Endothelial cell of umbilical vein (primary cell): ENCODE measurements at regions not wholly inside any gene's neighbourhood (a gene's known extent, or its start where the extent isn't known, plus 50 kb on each side); places are given as distances from the start of the nearest gene placed in this dataset.

ENCODE experiments used
- BruUV-seq: library from RNA; stranded (reverse); fragments of 400-500 nt; replicated peaks from 2 replicates; lab custom pipeline; 2021; lab: Mats Ljungman, UMichigan
- CTCF ChIA-PET: fragments of 300-600, 350-600 bp; sonication (Branson Sonifier 250); formaldehyde crosslinking; loops from one replicate; lab custom pipeline; 2021; ENCODE audit warnings: antibody characterized with exemption, inconsistent platforms; lab: Charles Lee
- POLR2A ChIA-PET: fragments of 300-600, 350-600 bp; sonication (Branson Sonifier 250); formaldehyde crosslinking; loops from one replicate; lab custom pipeline; 2021; ENCODE audit warnings: antibody characterized with exemption, inconsistent platforms; lab: Charles Lee
- DNase-seq: peaks from one replicate; pipeline ENCODE4 v3.0.0-alpha.2; 2011; ENCODE audit warnings: low read depth, low spot score
- FAIRE-seq: peaks from 2 replicates; lab custom pipeline; 2011; peaks lifted over from hg19 to GRCh38; lab: Jason Lieb, UNC
- H2AFZ ChIP-seq: 2 replicates; pipeline ENCODE4 v1.6.0; 2012; ENCODE audit warnings: low read depth, low read length, control low read depth, inconsistent platforms
- H3K27ac ChIP-seq: 2 replicates; pipeline ENCODE4 v1.5.1; 2011; ENCODE audit warnings: low read depth, mild to moderate bottlenecking, control low read depth, low read length, moderate library complexity; ENCODE audit not compliant: insufficient read depth
- H3K27me3 ChIP-seq, 2 experiments: 2 replicates each; pipeline versions ENCODE4 v1.6.0 to v1.6.1; 2011; ENCODE audit warnings: low read length in 2 of 2, mixed read lengths in 1 of 2; ENCODE audit not compliant: control insufficient read depth in 2 of 2, insufficient read depth in 2 of 2
- H3K36me3 ChIP-seq, 2 experiments: 2 replicates in 1 of 2; 3 replicates in 1 of 2; pipeline ENCODE4 v1.5.1; 2011; ENCODE audit warnings: low read length in 2 of 2, mild to moderate bottlenecking in 1 of 2, moderate library complexity in 1 of 2; ENCODE audit not compliant: control insufficient read depth in 2 of 2, insufficient read depth in 2 of 2; ENCODE audit errors: extremely low read depth in 1 of 2
- H3K4me1 ChIP-seq: 3 replicates; pipeline ENCODE4 v1.5.1; 2011; ENCODE audit warnings: mild to moderate bottlenecking, low read length; ENCODE audit not compliant: control insufficient read depth, insufficient read depth; ENCODE audit errors: extremely low read depth
- H3K4me2 ChIP-seq: 2 replicates; pipeline ENCODE4 v1.6.1; 2011; ENCODE audit warnings: low read length, control low read depth, mixed read lengths; ENCODE audit not compliant: insufficient read depth
- H3K4me3 ChIP-seq, 3 experiments: fragments of 200-600 bp in 1 of 3; sonication (generic), shearing (Covaris generic) in 1 of 3; replicated peaks in 1 of 3; 2 replicates each; pipeline ENCODE4 v1.5.1; 2011 to 2016; ENCODE audit warnings: control low read depth in 3 of 3, low read length in 3 of 3, mild to moderate bottlenecking in 2 of 3, inconsistent platforms in 1 of 3, low read depth in 1 of 3, moderate library complexity in 1 of 3; ENCODE audit not compliant: insufficient read depth in 1 of 3
- H3K79me2 ChIP-seq: 2 replicates; pipeline ENCODE4 v1.6.0; 2012; ENCODE audit warnings: low read length, inconsistent platforms; ENCODE audit not compliant: control insufficient read depth, insufficient read depth
- H3K9ac ChIP-seq: replicated peaks from 2 replicates; pipeline ENCODE3; 2011; ENCODE audit warnings: low read length, control low read depth; ENCODE audit not compliant: insufficient read depth; ENCODE audit errors: extremely low read depth
- H3K9me1 ChIP-seq: replicated peaks from 3 replicates; pipeline ENCODE4 v1.6.0; 2011; ENCODE audit warnings: mild to moderate bottlenecking, low read length; ENCODE audit not compliant: control insufficient read depth, insufficient read depth; ENCODE audit errors: extremely low read depth
- H3K9me3 ChIP-seq: replicated peaks from 2 replicates; pipeline ENCODE4 v1.5.1; 2012; ENCODE audit warnings: low read length, inconsistent platforms; ENCODE audit not compliant: control insufficient read depth, insufficient read depth
- H4K20me1 ChIP-seq: replicated peaks from 2 replicates; pipeline ENCODE3; 2011; ENCODE audit warnings: mild to moderate bottlenecking, low read length; ENCODE audit not compliant: control insufficient read depth, insufficient read depth; ENCODE audit errors: extremely low read depth
- EZH2 ChIP-seq: IDR thresholded peaks from 2 replicates; pipeline ENCODE4 v1.6.1; 2012; ENCODE audit warnings: borderline replicate concordance, low read depth, mild to moderate bottlenecking, moderate library complexity, low read length, inconsistent platforms; ENCODE audit not compliant: severe bottlenecking
- FOS ChIP-seq: IDR thresholded peaks from 2 replicates; pipeline ENCODE4 v1.6.1; 2011; ENCODE audit warnings: mild to moderate bottlenecking, low read length, moderate library complexity, borderline replicate concordance; ENCODE audit not compliant: insufficient read depth
- GATA2 ChIP-seq: IDR thresholded peaks from 2 replicates; pipeline ENCODE4 v1.7.0; 2011; ENCODE audit warnings: low read depth, mild to moderate bottlenecking, moderate library complexity, mixed read lengths, low read length; ENCODE audit not compliant: insufficient read length, insufficient read depth
- POLR2A ChIP-seq: IDR thresholded peaks from 2 replicates; pipeline ENCODE4 v1.6.1; 2012; ENCODE audit warnings: low read depth, mild to moderate bottlenecking, control low read depth, low read length
- POLR2AphosphoS5 ChIP-seq: IDR thresholded peaks from 2 replicates; pipeline ENCODE4 v1.6.1; 2012; ENCODE audit warnings: low read depth, mild to moderate bottlenecking, control low read depth, low read length, moderate library complexity; ENCODE audit not compliant: insufficient read depth
- dilution Hi-C: fragments of 300-500 bp; cut with MboI; formaldehyde crosslinking; loops from one replicate; pipeline ENCODE4 v1.15.0; 2019; ENCODE audit warnings: low sequenced_read_pairs; ENCODE audit not compliant: extremely low pct_ligation_motif_present
- intact Hi-C: fragments of 100-400 bp; cut with micrococcal nuclease; formaldehyde crosslinking; loops from one replicate; pipeline ENCODE4 v1.10.0; 2022
- TF ChIP-seq, protein P1 (sequence below), 2 donors: IDR thresholded peaks; 1 replicate in 1 of 2; 2 replicates in 1 of 2; pipeline ENCODE4 v1.5.1; 2011; ENCODE audit warnings: low read length in 2 of 2, mild to moderate bottlenecking in 2 of 2, moderate library complexity in 2 of 2, control low read depth in 1 of 2, inconsistent platforms in 1 of 2, low read depth in 1 of 2; ENCODE audit not compliant: insufficient read depth in 1 of 2; ENCODE audit errors: extremely low read depth in 1 of 2
- TF ChIP-seq, protein P2 (sequence below): IDR thresholded peaks from 2 replicates; pipeline ENCODE4 v1.6.1; 2011; ENCODE audit not compliant: insufficient read depth, insufficient read length

DNA sequence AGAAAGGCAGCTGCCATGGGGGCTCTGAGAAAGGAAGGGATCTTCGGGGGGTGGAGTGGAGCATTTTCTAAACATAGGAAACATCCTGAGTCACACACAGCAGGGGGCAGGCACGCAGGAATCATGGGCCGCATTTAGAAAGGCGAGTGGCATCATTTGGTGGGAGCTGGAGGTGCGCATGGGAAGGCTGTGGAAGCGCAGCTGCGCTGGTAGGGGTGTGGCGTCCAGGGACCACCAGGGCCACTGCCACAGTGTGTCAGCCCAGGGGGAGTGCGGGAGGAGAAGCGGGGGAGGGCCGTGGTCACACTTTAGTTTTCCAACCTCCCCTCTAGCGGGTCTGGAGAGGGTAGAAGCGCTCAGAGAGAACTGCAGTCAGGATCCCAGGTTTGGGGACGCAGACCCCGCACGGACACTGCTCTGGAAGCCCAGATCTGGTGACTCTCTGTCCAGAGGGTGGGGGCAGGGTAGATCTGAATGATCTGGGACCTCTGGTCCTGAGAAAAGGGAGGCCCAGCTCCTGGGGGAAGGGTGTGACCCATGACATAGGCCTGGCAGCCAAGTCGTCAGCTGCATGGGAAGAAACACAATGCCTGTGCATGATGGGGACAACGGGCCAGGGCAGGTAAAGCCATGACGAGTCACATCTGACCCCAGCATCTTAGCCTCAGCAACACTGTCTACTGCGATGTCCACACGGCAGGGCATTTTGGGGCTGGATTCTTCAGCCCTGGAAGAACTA, 88.0 kb upstream of the IQSEC1 start:
- intact Hi-C loops (loop anchor here (1.0 kb wide), 1 partner anchor 291 kb away; no protein-coding TSS in a partner anchor), dilution Hi-C loops (no loop called here)
- H3K9ac ChIP-seq: no peak overlapping the region
- H3K9me3 ChIP-seq: no peaks in the 10 kb centered on the region
- no peaks in the 10 kb centered on the region for H3K27me3 ChIP-seq
- POLR2A ChIA-PET: no interaction called here
- no peaks in the 10 kb centered on the region for H3K4me1 ChIP-seq
- H3K36me3 ChIP-seq: no peaks in the 10 kb centered on the region
- H3K4me3 ChIP-seq: no peak overlapping the region
- DNase-seq: no peak
- H4K20me1 ChIP-seq: no peaks in the 10 kb centered on the region
- no peak for FAIRE-seq
- no peak overlapping the region for H3K27ac ChIP-seq
- no peaks in the 10 kb centered on the region for H3K9me1 ChIP-seq
- no TSS peak for BruUV-seq
- H3K79me2 ChIP-seq: no peaks in the 10 kb centered on the region
- no peak for TF ChIP-seq EZH2
- no peak for TF ChIP-seq POLR2AphosphoS5
- no peak for TF ChIP-seq GATA2
- TF ChIP-seq POLR2A: no peak
- TF ChIP-seq FOS: no peak
- TF ChIP-seq, protein P1, sequence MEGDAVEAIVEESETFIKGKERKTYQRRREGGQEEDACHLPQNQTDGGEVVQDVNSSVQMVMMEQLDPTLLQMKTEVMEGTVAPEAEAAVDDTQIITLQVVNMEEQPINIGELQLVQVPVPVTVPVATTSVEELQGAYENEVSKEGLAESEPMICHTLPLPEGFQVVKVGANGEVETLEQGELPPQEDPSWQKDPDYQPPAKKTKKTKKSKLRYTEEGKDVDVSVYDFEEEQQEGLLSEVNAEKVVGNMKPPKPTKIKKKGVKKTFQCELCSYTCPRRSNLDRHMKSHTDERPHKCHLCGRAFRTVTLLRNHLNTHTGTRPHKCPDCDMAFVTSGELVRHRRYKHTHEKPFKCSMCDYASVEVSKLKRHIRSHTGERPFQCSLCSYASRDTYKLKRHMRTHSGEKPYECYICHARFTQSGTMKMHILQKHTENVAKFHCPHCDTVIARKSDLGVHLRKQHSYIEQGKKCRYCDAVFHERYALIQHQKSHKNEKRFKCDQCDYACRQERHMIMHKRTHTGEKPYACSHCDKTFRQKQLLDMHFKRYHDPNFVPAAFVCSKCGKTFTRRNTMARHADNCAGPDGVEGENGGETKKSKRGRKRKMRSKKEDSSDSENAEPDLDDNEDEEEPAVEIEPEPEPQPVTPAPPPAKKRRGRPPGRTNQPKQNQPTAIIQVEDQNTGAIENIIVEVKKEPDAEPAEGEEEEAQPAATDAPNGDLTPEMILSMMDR (IDR thresholded peaks at IDR 0.05; ENCODE audit: extremely low read depth in 1 of 2, insufficient read depth in 1 of 2, low read depth in 1 of 2, low read length in 2 of 2): no peak
- TF ChIP-seq, protein P2, sequence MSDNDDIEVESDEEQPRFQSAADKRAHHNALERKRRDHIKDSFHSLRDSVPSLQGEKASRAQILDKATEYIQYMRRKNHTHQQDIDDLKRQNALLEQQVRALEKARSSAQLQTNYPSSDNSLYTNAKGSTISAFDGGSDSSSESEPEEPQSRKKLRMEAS: no peak
- CTCF ChIA-PET: interaction anchor here (1.0 kb wide), 1 partner anchor 291 kb away, joined by 5 read pairs; no protein-coding TSS in a partner anchor
- H3K4me2 ChIP-seq: no peak overlapping the region
- H2AFZ ChIP-seq: no peak overlapping the region
